ENCODE measurements at regions not wholly inside any gene's neighbourhood (a gene's known extent, or its start where the extent isn't known, plus 50 kb on each side); places are given as distances from the start of the nearest gene placed in this dataset.
"Not testable (repeated sequence)": the region's sequence is repeated elsewhere in the genome, so short reads cannot be mapped to it uniquely, and the experiment has no call there.

DNA sequence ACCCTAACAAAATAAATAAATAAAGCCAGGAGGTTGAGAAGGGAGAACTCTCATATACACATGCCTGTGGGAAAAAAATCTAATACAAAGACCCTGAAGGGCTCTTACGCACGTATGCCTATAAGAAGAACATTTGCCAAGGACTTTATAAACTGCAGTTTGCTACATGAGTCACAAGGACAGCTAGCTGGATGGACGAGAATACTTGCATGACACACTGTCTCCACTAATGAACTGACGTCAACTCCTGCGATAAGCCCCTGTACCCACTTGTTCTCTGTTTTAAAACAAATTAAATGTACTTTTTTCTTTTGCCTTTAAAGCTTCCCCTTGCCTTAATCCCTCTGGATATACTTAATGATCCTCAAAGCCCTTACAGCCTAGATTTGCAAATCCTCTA lies 374.6 kb upstream of the GHITM start:
- CTCF ChIA-PET = no interaction called here

DNA sequence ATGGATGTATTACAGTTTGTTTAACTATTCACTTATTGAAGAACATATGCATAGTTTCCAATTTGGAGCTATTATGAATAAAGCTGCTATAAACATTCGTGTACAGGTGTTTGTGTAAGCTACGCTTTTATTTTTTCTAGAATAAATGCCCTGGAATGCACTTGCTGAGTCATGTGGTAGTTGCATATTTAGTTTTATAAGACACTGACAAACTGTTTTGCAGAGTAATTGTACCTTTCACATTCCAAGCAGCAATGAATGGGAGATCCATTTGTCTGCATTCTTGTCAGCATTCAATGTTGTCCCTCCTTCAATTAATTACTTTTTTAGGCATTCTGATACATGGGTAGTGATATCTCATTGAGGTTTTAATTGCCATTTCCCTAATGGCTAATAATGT lies 373.6 kb upstream of the GHITM start:
- H3K27ac ChIP-seq (ENCODE audit: low read depth, low read length) = no peak overlapping the region
- TF ChIP-seq, protein P1, sequence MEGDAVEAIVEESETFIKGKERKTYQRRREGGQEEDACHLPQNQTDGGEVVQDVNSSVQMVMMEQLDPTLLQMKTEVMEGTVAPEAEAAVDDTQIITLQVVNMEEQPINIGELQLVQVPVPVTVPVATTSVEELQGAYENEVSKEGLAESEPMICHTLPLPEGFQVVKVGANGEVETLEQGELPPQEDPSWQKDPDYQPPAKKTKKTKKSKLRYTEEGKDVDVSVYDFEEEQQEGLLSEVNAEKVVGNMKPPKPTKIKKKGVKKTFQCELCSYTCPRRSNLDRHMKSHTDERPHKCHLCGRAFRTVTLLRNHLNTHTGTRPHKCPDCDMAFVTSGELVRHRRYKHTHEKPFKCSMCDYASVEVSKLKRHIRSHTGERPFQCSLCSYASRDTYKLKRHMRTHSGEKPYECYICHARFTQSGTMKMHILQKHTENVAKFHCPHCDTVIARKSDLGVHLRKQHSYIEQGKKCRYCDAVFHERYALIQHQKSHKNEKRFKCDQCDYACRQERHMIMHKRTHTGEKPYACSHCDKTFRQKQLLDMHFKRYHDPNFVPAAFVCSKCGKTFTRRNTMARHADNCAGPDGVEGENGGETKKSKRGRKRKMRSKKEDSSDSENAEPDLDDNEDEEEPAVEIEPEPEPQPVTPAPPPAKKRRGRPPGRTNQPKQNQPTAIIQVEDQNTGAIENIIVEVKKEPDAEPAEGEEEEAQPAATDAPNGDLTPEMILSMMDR (IDR thresholded peaks at IDR 0.05; ENCODE audit: low read depth, low read length) = no peak
- no peak overlapping the region for H3K4me3 ChIP-seq (ENCODE audit: low read depth, low read length)
- POLR2A ChIA-PET = no interaction called here
- H3K9me3 ChIP-seq (ENCODE audit: control insufficient read depth, insufficient read depth, low read length) = peaks cover 12% of the 10 kb centered on the region; the same call in 1 of the 2 replicates
- CTCF ChIA-PET = no interaction called here
- no peaks in the 10 kb centered on the region for H3K27me3 ChIP-seq (ENCODE audit: control insufficient read depth, insufficient read depth, low read length)
- no peak for DNase-seq (ENCODE audit: low read depth, low spot score)

More for the DNA sequence above, 374.6 kb upstream of the GHITM start:
- Histone ChIP-seq H3K9me3 (ENCODE audit: control insufficient read depth, insufficient read depth, low read length) (peaks cover 7% of the 10 kb centered on the region; the same call in 1 of the 2 replicates), H3K27me3 (ENCODE audit: control insufficient read depth, insufficient read depth, low read length) (no peaks in the 10 kb centered on the region), H3K27ac (ENCODE audit: low read depth, low read length) (no peak overlapping the region), H3K4me3 (ENCODE audit: low read depth, low read length) (no peak overlapping the region)
- POLR2A ChIA-PET = no interaction called here
- TF ChIP-seq, protein P1 (IDR thresholded peaks at IDR 0.05; ENCODE audit: low read depth, low read length) = no peak
- DNase-seq (ENCODE audit: low read depth, low spot score) = no peak

DNA sequence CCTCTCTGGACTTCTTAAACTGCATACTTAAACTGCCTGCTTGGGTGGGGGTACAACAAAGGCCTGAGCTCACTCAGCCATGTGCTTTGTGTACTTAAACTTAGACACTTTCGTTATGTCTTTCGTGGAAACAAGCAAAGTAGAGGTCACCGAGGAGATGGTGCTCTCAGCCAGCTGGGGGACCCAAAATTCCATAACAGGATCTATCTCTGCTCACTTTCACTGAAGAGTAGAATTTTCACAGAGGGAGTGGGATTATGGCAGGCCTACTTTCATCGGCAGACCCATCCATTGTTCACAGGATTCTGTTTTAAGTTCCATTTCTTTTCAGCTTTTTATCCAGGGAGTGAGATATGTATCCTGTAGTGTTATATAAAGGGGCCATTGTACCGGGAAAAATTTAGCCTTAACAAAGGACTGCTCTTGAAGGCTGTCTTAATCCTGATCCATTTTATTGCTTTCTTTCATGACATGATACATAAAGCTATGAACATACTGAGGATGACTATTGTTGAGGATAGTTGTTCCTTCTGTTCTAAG lies 370.0 kb upstream of the GHITM start:
- CTCF ChIA-PET = no interaction called here
- peaks cover 21% of the 10 kb centered on the region; the same call in 1 of the 2 replicates for H3K9me3 ChIP-seq (ENCODE audit: control insufficient read depth, insufficient read depth, low read length)
- POLR2A ChIA-PET = no interaction called here
- H3K27ac ChIP-seq (ENCODE audit: low read depth, low read length) = no peak overlapping the region
- H3K4me3 ChIP-seq (ENCODE audit: low read depth, low read length) = no peak overlapping the region
- TF ChIP-seq, protein P1 (IDR thresholded peaks at IDR 0.05; ENCODE audit: low read depth, low read length) = no peak
- no peaks in the 10 kb centered on the region for H3K27me3 ChIP-seq (ENCODE audit: control insufficient read depth, insufficient read depth, low read length)
- DNase-seq (ENCODE audit: low read depth, low spot score) = no peak

DNA sequence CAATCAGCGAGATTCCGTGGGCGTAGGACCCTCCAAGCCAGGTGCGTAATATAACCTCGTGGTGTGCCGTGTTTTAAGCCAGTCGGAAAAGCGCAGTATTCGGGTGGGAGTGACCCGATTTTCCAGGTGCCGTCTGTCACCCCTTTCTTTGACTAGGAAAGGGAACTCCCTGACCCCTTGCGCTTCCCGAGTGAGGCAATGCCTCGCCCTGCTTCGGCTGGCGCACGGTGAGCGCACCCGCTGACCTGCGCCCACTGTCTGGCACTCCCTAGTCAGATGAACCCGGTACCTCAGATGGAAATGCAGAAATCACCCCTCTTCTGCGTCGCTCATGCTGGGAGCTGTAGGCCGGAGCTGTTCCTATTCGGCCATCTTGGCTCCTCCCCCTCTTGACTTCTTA lies 352.6 kb upstream of the GHITM start:
- H3K27ac ChIP-seq (ENCODE audit: low read depth, low read length); POLR2A ChIA-PET; CTCF ChIA-PET: not testable (repeated sequence)

DNA sequence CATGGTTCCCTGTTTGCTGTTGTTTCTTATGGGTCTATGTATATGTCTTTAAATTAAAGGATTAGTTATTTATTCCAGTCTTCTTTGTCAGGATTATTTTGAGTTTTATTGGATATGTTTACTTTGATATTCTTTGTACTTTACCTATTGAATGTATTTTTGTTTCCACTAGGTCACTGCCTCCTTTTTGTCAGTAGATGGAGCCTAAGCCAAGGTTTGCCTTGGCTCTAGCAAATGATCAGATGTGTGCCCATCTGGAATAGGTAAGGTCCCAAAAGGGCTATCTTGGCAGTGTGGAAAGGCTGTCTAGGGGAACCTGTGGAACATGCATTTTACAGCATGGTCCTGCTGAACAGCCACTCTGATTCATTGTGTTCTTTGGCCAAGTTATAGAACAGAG lies 337.3 kb upstream of the GHITM start:
- no peak for DNase-seq (ENCODE audit: low read depth, low spot score)
- no peak overlapping the region for H3K27ac ChIP-seq (ENCODE audit: low read depth, low read length)
- CTCF ChIA-PET = no interaction called here
- TF ChIP-seq, protein P1 (IDR thresholded peaks at IDR 0.05; ENCODE audit: low read depth, low read length) = no peak
- POLR2A ChIA-PET = no interaction called here
- H3K9me3 ChIP-seq (ENCODE audit: control insufficient read depth, insufficient read depth, low read length) = peaks cover 8% of the 10 kb centered on the region
- no peak overlapping the region for H3K4me3 ChIP-seq (ENCODE audit: low read depth, low read length)
- H3K27me3 ChIP-seq (ENCODE audit: control insufficient read depth, insufficient read depth, low read length) = no peaks in the 10 kb centered on the region

More for the DNA sequence above, 352.6 kb upstream of the GHITM start:
- not testable (repeated sequence) for H3K4me3 ChIP-seq (ENCODE audit: low read depth, low read length); H3K27me3 ChIP-seq (ENCODE audit: control insufficient read depth, insufficient read depth, low read length); DNase-seq (ENCODE audit: low read depth, low spot score)
- peaks cover 25% of the 10 kb centered on the region for H3K9me3 ChIP-seq (ENCODE audit: control insufficient read depth, insufficient read depth, low read length)

DNA sequence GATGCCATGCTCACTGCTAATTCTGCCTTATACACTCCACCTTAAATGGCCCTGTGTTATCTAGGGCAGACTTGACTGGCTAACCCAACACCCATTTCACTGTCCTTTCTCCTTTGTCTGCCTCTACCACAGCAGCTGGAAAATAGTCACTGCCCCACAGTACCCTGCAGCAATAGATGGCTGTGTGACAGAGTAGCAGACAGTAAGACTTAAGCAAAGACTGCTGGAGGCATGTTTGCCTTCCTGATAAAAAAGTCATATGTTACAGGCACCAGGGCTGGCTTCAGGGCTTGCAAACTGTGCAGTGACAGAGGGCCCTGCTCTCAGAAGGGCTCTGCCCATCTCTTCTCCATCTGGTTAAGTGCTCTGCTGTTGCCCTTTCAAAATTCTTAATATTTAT lies 332.6 kb upstream of the GHITM start:
- ChIA-PET CTCF (no interaction called here), POLR2A (no interaction called here)
- Histone ChIP-seq H3K27ac (ENCODE audit: low read depth, low read length) (no peak overlapping the region), H3K9me3 (ENCODE audit: control insufficient read depth, insufficient read depth, low read length) (peaks cover 10% of the 10 kb centered on the region), H3K27me3 (ENCODE audit: control insufficient read depth, insufficient read depth, low read length) (no peaks in the 10 kb centered on the region), H3K4me3 (ENCODE audit: low read depth, low read length) (no peak overlapping the region)
- TF ChIP-seq, protein P1 (IDR thresholded peaks at IDR 0.05; ENCODE audit: low read depth, low read length) = no peak
- no peak for DNase-seq (ENCODE audit: low read depth, low spot score)
